Activated T-helper 2 cell treated with anti-CD3 and anti-CD28 coated beads, Interferon-gamma antibody, Interleukin-2, Interleukin-4, amounts not matched to agents 10 μg/mL and 5 μg/mL and 100 μg/mL, durations not matched to agents 14 hours and 24 hours and 36 hours (primary cell): ENCODE measurements at regions not wholly inside any gene's neighbourhood (a gene's known extent, or its start where the extent isn't known, plus 50 kb on each side); places are given as distances from the start of the nearest gene placed in this dataset.

Experiments
- DNase-seq: peaks from one replicate; pipeline ENCODE4 v3.0.0; 2021; ENCODE audit warnings: low spot score
- H3K27ac Mint-ChIP-seq: one replicate; pipeline ENCODE4 v1.8.0; 2021; ENCODE audit warnings: mixed read lengths
- H3K27me3 Mint-ChIP-seq: one replicate; pipeline ENCODE4 v1.8.0; 2021; ENCODE audit warnings: low read depth, mixed read lengths
- H3K36me3 Mint-ChIP-seq: one replicate; pipeline ENCODE4 v1.8.0; 2021; ENCODE audit warnings: low read depth, mixed read lengths
- H3K4me1 Mint-ChIP-seq: one replicate; pipeline ENCODE4 v1.8.0; 2021; ENCODE audit warnings: low read depth, mixed read lengths
- H3K4me3 Mint-ChIP-seq: one replicate; pipeline ENCODE4 v1.8.0; 2021; ENCODE audit warnings: low read depth, mild to moderate bottlenecking, moderate library complexity, mixed read lengths
- H3K9me3 Mint-ChIP-seq: one replicate; pipeline ENCODE4 v1.8.0; 2021; ENCODE audit warnings: mixed read lengths
- intact Hi-C: fragments of 100-400 bp; cut with micrococcal nuclease; formaldehyde crosslinking; loops from one replicate; pipeline ENCODE4 v1.15.1; 2023

DNA sequence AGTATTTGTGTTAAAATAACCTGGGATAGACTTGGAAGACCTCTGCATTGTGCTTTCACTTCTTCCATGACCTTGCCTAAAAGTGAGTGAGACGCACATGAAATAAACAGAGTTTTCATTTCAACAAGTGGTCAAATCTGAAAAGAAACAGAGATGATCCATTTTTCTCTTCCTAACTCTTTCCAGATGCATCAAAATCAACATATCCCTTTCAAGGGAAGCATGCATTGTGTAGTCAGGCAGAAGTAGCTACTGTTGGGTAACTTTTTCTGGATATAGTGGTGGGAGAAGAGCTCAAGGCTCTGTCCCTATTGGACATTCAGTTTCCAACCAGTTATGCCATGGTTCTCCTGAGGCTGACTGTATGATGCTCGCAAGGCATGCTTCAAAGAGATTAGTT is 233.0 kb upstream of the JAG1 start:
- no peak overlapping the region for H3K4me3 Mint-ChIP-seq
- H3K4me1 Mint-ChIP-seq: no peaks in the 10 kb centered on the region
- no peaks in the 10 kb centered on the region for H3K36me3 Mint-ChIP-seq
- no peaks in the 10 kb centered on the region for H3K27me3 Mint-ChIP-seq
- no peak for DNase-seq
- no peak overlapping the region for H3K27ac Mint-ChIP-seq
- H3K9me3 Mint-ChIP-seq: no peaks in the 10 kb centered on the region
- intact Hi-C loops: no loop called here

DNA sequence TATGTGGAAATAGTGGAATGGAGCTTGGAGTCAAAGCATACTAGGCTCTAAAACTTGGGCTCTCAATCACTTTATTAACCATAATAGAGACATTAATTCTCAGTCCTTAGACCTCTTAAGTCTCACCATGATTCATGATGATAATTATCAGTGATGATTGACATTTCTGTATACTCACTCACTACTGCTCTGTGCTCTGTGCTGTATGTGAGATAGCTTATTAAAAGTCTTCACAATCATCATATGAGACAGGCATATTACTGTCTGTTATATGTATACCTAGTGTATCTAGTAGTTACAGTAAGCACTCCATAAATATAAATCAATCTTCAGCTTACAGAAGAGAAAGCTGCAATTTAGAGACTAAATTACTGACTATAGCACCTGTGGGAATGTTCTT is 236.0 kb upstream of the JAG1 start:
- H3K9me3 Mint-ChIP-seq: no peaks in the 10 kb centered on the region
- H3K36me3 Mint-ChIP-seq: no peaks in the 10 kb centered on the region
- intact Hi-C loops: no loop called here
- DNase-seq: no peak
- H3K4me3 Mint-ChIP-seq: no peak overlapping the region
- H3K27ac Mint-ChIP-seq: no peak overlapping the region
- no peaks in the 10 kb centered on the region for H3K27me3 Mint-ChIP-seq
- no peaks in the 10 kb centered on the region for H3K4me1 Mint-ChIP-seq

DNA sequence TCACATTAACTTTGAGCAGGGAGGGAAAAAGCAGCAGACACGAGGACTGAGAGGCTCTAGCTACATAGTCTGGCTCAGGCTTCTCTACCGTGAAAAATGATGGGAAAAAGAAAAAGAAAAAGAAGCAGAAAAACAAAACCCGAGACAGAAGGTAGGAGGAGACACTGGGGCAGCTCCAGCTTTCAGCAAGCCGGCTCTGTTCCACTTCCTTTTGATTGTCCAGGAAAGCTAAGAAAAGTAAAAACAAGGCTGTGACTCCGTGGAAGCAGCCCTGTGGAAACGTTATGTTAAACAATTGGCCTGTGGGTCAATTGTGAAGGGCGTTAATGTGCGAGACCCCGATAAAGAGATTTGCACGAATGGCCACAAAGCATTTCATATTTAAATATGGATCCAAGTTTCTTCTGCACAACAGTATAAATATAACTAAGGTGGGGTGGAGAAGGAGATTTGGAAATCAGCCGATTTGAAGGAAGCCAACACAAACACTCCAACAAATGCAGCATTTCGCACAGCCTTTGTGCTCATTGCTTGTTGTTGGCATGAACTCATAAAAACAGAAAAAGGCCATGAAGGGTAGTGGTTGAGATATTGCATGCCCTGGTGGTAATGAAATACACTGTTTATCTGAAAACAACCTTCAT is 236.9 kb upstream of the JAG1 start:
- Mint-ChIP-seq H3K9me3 (no peaks in the 10 kb centered on the region), H3K4me1 (no peaks in the 10 kb centered on the region), H3K27me3 (no peaks in the 10 kb centered on the region), H3K4me3 (no peak overlapping the region), H3K27ac (no peak overlapping the region), H3K36me3 (no peaks in the 10 kb centered on the region)
- intact Hi-C loops: no loop called here
- no peak for DNase-seq

DNA sequence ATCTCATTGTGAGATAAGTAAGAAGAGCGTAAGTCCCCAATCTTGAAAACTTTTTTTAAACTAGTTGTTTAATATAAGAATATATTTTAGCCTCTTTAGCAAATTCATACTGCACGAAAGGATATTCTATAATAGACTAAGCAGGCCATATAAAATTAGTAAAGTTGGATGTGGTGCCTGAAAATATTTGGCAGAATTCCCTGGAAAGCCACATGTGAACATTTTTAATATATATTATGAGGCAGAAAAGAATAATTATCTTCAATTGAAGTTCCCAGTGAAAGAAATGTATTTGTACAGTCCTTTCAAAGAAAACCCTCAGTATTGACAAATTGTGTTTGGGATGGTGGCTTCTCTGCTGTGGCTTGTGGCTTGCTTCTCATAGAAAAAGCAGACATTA is 237.5 kb upstream of the JAG1 start:
- DNase-seq: no peak
- no peaks in the 10 kb centered on the region for H3K36me3 Mint-ChIP-seq
- no peaks in the 10 kb centered on the region for H3K4me1 Mint-ChIP-seq
- no peaks in the 10 kb centered on the region for H3K27me3 Mint-ChIP-seq
- H3K4me3 Mint-ChIP-seq: no peak overlapping the region
- H3K27ac Mint-ChIP-seq: no peak overlapping the region
- H3K9me3 Mint-ChIP-seq: no peaks in the 10 kb centered on the region
- intact Hi-C loops: no loop called here

DNA sequence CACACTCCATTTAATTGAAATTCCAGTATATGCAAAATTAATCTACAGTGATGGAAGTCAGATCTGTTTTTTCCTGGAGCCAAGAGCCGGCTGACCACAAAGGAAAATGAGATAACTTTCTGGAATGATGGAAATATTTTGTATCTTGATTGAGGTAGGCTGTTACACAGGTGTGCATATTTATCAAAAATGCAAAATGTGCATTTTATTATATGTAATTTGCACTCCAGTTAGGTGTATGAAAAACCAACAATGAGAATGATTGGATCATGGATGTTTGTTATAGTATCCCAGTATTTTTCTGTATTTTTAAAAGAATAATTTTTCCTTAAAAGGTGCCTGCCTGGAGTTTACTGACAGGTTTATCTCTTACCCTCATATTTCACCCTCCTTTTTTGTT is 242.0 kb upstream of the JAG1 start:
- DNase-seq: no peak
- Mint-ChIP-seq H3K36me3 (no peaks in the 10 kb centered on the region), H3K4me1 (no peaks in the 10 kb centered on the region), H3K27ac (no peak overlapping the region), H3K9me3 (peaks cover 11% of the 10 kb centered on the region), H3K4me3 (no peak overlapping the region), H3K27me3 (no peaks in the 10 kb centered on the region)
- intact Hi-C loops: no loop called here

DNA sequence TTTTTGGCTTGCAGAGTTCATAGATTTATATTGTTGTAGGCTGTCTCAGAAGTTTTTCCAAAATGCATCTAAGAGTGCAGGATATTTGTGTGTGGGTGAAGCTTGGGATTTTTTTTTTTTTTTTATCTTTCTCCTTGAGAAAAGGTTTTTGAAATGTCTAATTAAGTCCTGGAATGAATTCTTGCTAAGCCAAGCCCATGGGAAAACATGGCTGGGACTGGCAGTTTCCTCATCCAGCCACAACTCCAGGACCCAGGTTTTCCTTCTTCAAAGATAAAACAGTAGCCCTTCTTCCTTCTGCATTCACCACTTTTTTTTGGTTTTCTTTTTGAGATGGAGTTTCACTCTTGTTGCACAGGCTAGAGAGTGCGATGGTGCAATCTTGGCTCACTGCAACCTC is 242.5 kb upstream of the JAG1 start:
- no peak overlapping the region for H3K4me3 Mint-ChIP-seq
- no peak for DNase-seq
- no peaks in the 10 kb centered on the region for H3K36me3 Mint-ChIP-seq
- H3K27me3 Mint-ChIP-seq: no peaks in the 10 kb centered on the region
- H3K27ac Mint-ChIP-seq: no peak overlapping the region
- H3K9me3 Mint-ChIP-seq: peaks cover 11% of the 10 kb centered on the region
- intact Hi-C loops: no loop called here
- no peaks in the 10 kb centered on the region for H3K4me1 Mint-ChIP-seq

DNA sequence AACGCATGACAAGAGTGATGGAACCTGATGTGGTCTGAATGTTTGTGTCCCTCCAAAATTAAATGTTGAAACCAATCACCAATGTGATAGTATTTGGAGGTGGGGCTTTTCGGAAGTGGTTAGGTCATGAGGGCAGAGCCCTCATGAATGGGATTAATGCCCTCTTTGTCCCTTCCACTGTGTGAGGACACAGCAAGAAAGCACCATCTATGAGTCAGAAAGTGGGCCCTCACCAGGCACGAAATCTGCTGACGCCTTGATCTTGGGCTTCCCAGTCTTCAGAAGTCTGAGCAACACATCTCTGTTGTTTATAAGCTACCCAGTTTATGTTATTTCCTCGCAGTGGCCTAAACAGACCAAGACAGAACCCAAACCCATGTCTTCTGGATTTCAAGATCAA is 244.0 kb upstream of the JAG1 start:
- Mint-ChIP-seq H3K9me3 (peaks cover 11% of the 10 kb centered on the region), H3K36me3 (no peaks in the 10 kb centered on the region)
- intact Hi-C loops: no loop called here

DNA sequence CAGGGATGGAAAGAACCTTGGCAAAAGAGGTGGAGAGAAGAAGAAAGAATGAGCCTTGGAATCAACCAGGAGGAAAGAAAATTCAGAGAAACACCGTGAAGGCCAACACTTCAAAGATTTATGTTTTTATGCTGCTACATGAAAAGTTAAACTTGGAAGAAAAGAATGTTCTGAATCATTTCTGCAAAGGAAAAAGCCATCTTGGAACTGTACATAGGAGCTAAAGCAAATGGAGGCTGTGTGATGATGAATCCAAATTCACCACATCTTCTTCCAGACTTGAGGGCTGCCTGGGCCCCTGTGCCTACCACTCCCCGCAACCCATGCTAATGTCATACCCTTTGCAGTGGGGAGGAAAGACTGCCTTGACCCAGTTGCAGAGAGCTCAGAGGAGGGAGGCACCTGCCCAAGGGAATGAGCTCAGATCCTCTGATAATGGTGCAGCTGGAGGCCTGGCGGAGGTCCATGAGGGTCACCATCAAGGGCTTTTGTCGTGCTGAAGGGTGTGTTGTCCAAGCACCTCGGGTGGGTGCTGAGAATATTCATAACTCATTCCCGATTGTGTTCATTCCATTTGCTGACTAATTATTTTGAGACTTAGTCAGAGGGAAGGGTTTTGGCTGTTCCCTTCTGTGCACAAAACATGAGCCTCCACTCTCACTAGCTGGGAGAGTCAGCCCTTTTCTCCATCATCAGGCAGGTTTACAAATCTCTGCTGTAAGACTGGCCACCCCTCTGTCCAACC is 245.8 kb upstream of the JAG1 start:
- H3K9me3 Mint-ChIP-seq: peaks cover 11% of the 10 kb centered on the region
- no peaks in the 10 kb centered on the region for H3K27me3 Mint-ChIP-seq
- no peak overlapping the region for H3K4me3 Mint-ChIP-seq
- intact Hi-C loops: no loop called here
- no peaks in the 10 kb centered on the region for H3K36me3 Mint-ChIP-seq
- H3K27ac Mint-ChIP-seq: no peak overlapping the region
- H3K4me1 Mint-ChIP-seq: no peaks in the 10 kb centered on the region
- no peak for DNase-seq

More for the DNA sequence above, 244.0 kb upstream of the JAG1 start:
- H3K27me3 Mint-ChIP-seq: no peaks in the 10 kb centered on the region
- DNase-seq: no peak
- no peak overlapping the region for H3K4me3 Mint-ChIP-seq
- H3K4me1 Mint-ChIP-seq: no peaks in the 10 kb centered on the region
- H3K27ac Mint-ChIP-seq: no peak overlapping the region

DNA sequence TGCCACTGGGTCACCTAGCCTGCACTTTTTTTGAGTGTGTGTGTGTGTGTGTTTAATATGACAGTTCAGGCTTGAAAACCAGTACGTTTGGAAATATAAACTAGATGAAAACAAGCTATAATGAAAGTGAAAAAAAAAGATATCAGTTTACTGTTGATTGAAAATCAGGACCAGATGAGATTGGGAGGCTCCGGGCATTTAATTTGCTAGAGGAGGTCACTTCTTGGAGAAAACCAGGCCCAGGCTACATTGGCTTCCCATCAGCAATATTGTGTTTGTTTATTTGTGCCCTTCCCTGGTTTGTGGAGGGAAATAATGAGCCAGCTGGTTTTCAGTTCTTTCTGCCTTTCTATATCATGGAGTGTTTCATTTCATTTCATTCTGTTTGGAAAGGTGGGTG is 246.6 kb upstream of the JAG1 start:
- Mint-ChIP-seq H3K27ac (no peak overlapping the region), H3K4me1 (no peaks in the 10 kb centered on the region), H3K9me3 (peaks cover 11% of the 10 kb centered on the region), H3K4me3 (no peak overlapping the region), H3K27me3 (no peaks in the 10 kb centered on the region), H3K36me3 (no peaks in the 10 kb centered on the region)
- intact Hi-C loops: no loop called here
- DNase-seq: no peak

DNA sequence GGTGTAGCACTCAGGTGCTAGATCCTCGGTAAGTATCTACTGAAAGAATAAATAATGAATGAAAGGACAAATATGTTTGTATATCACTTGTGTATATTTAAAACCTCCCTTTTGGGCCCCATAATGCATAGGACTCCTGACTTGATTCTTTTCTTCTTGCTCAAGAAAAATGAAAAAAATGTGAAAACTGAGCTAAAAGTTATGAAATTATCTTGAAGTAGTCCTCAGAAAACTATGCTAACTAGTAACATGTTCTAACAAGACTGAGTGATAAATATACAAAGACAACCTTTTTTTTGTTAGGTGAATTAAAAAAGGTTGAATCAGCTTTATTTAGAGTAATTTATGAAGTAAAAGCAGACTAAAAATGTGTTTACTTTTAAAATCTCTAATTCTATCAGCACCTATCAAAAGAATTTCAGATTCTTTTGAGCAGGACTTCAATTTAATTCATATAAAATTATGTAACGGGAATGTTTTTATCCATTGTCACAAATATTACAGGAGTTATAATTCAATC is 247.8 kb upstream of the JAG1 start:
- Mint-ChIP-seq H3K4me3 (no peak overlapping the region), H3K36me3 (no peaks in the 10 kb centered on the region), H3K27ac (no peak overlapping the region), H3K27me3 (no peaks in the 10 kb centered on the region), H3K4me1 (no peaks in the 10 kb centered on the region), H3K9me3 (peaks cover 11% of the 10 kb centered on the region)
- DNase-seq: no peak
- intact Hi-C loops: no loop called here

DNA sequence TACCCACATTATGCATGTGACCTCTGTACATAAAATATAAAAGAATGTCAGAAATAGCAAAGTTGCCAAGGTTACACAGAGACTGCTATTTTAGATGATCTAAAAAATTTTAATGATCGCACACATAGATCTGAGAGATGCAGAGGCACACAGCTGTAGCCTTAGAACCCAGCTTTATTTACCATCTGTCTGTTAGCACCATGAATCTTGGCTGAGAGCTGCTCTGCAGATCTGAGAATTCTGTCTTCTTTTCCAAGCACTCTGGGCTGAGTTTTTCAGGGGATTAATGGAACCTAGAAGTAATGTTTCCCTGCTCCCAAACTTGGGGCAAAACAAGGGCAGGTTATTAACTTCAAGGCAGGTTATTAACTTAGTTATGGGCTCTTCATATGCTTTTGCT is 248.7 kb upstream of the JAG1 start:
- H3K9me3 Mint-ChIP-seq: peaks cover 4% of the 10 kb centered on the region
- no peak overlapping the region for H3K27ac Mint-ChIP-seq
- intact Hi-C loops: no loop called here
- no peaks in the 10 kb centered on the region for H3K36me3 Mint-ChIP-seq
- no peaks in the 10 kb centered on the region for H3K4me1 Mint-ChIP-seq
- no peak for DNase-seq
- H3K27me3 Mint-ChIP-seq: no peaks in the 10 kb centered on the region
- H3K4me3 Mint-ChIP-seq: no peak overlapping the region

DNA sequence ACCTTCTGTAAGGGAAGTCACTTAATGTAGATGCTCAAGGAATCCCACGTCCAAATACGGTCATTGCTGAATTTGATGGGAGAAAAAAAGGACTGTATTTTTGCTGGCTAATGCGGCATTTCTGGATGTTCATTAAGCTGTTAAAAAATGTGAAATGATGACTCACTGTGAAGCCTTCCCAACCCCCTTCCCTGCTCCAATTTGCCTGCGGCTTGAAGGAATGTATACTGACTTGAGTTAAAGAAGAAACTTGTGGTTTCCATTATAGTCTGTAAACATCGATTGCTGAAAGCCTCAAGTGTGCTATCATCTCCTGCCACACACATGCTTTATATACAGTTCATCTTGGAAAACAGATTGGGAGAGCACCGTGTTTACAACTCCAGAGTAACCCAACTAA is 249.1 kb upstream of the JAG1 start:
- Mint-ChIP-seq H3K36me3 (no peaks in the 10 kb centered on the region), H3K27me3 (no peaks in the 10 kb centered on the region), H3K4me3 (no peak overlapping the region), H3K9me3 (peaks cover 4% of the 10 kb centered on the region), H3K27ac (no peak overlapping the region), H3K4me1 (no peaks in the 10 kb centered on the region)
- DNase-seq: no peak
- intact Hi-C loops: no loop called here

DNA sequence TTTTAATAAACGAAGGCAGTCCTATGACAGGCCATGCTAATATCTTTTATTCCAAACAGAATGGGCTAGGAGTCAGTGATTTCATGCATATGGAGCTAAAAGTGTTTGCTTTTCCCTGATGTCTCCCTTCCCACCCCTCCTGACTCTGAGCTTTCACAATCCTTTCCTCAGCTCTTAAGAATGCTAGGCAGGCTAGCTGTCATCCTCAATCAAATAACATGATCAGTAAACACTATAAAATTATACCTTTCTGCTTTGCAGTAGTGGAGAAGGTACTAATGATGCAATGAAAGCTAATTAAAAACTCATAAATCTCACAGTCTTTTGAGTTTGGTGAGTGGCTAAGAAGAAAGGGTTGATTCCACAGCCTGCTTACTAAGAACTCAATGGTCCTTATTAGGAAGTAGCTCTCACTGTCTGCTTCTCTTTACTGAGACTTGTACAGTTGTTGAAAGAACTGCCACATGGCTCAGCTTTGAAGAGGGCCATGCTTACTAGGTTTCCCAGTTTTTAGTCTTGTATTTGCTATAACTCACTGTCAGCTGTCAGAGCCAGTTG is 250.9 kb upstream of the JAG1 start:
- H3K4me3 Mint-ChIP-seq: no peak overlapping the region

More for the DNA sequence above, 250.9 kb upstream of the JAG1 start:
- Mint-ChIP-seq H3K27me3 (no peaks in the 10 kb centered on the region), H3K4me1 (no peaks in the 10 kb centered on the region), H3K36me3 (no peaks in the 10 kb centered on the region), H3K27ac (no peak overlapping the region), H3K9me3 (peaks cover 6% of the 10 kb centered on the region)
- no peak for DNase-seq
- intact Hi-C loops: no loop called here
